GM12872 (cell line): ENCODE measurements at regions not wholly inside any gene's neighbourhood (a gene's known extent, or its start where the extent isn't known, plus 50 kb on each side); places are given as distances from the start of the nearest gene placed in this dataset.

Experiments
- TF ChIP-seq, protein P1 (sequence below): IDR thresholded peaks from 3 replicates; pipeline ENCODE4 v1.5.1; 2011; ENCODE audit warnings: low read depth, mild to moderate bottlenecking, low read length, moderate library complexity; ENCODE audit not compliant: insufficient read depth

- TF ChIP-seq, protein P1, sequence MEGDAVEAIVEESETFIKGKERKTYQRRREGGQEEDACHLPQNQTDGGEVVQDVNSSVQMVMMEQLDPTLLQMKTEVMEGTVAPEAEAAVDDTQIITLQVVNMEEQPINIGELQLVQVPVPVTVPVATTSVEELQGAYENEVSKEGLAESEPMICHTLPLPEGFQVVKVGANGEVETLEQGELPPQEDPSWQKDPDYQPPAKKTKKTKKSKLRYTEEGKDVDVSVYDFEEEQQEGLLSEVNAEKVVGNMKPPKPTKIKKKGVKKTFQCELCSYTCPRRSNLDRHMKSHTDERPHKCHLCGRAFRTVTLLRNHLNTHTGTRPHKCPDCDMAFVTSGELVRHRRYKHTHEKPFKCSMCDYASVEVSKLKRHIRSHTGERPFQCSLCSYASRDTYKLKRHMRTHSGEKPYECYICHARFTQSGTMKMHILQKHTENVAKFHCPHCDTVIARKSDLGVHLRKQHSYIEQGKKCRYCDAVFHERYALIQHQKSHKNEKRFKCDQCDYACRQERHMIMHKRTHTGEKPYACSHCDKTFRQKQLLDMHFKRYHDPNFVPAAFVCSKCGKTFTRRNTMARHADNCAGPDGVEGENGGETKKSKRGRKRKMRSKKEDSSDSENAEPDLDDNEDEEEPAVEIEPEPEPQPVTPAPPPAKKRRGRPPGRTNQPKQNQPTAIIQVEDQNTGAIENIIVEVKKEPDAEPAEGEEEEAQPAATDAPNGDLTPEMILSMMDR, result peak; percentile 49
These were observed 542.6 kb downstream of the ZBBX start for GRCh38 chr3:166837535-166837934.

DNA sequence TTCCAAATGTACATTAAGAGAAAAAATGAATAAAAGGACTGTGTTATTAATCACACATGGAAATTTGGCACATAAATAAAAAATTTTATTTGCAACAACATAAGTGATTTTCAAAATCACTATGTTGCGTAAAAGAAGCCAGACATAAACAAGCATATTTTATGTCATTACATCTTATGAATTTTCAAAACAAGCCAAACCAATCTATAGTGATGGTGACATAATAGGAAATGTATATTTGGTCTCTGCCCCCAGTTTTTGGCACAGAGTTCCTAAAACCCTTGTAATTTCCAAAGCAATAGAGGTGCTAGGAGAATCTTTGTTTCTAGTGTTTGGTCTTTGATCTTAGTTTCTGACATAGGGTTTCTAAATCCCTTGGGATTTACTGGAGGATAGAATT is 543.3 kb downstream of the ZBBX start:
- TF ChIP-seq, protein P1, result no peak

DNA sequence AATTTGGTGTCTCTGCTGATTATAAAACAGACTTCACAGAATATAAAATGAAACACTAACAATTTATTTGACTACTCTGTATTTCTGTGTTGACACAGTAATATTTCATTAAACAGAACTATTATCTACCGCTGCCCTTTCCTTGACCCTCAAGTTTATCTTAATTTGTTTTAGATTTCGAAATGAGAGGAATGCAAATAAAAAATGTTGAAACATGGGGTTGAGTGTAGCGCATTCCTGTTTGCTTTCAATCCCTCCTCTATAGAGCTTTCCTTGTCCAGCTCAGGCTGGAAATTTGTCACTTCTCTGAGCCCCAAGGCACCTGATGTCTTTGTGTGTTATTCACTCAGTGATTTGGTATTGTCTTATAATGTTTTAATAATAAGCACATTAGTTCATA is 550.2 kb downstream of the ZBBX start:
- TF ChIP-seq, protein P1, result no peak

DNA sequence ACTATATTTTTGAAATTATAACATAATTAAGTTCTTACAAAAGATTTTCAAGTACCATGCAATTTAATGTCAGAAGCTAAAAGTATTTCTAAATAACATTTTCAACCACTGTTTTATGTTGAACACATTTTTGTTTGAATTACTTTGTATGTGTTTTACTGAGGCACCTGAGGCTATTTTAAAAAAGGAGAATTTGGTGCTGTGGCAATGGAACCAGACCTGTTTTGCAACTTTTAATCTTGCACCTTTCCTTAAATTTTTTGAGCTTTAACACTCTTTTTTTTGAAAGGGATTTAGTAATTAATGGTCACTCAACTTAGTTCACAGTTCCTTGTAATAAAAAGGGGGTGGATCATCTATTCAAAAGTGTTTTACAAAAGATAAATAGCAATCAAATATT is 561.6 kb downstream of the ZBBX start:
- TF ChIP-seq, protein P1, result no peak

- TF ChIP-seq, protein P1, result no peak
These were observed 569.2 kb downstream of the ZBBX start for GRCh38 chr3:166810741-166811445.

DNA sequence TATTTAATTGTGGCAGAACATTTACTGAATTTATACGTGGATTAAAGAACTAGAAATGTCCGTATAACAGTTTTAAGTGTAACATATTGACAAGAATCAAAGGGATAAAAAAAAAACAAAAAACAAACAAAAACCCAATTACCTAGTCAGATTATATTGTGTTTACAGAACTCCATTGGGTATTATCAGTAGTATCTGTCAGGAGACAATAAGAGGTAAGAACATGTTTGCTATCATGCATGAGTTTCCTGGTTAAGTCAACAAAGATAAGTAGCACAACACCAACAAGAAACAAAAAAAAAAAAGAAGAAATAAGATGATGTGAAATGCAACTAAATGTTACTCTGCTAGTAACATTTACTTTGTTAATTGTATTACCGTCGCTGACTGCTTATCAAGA is 570.6 kb downstream of the ZBBX start:
- TF ChIP-seq, protein P1, result no peak

- TF ChIP-seq, protein P1, result no peak
These were observed 591.2 kb downstream of the ZBBX start for GRCh38 chr3:166788936-166789335.
